ENCODE measurements at regions not wholly inside any gene's neighbourhood (a gene's known extent, or its start where the extent isn't known, plus 50 kb on each side); places are given as distances from the start of the nearest gene placed in this dataset.

- TF ChIP-seq GMEB1 (CRISPR knock-in tag; IDR thresholded peaks at IDR 0.05; ENCODE audit: borderline replicate concordance): no peak
Observed at GRCh38 chr15:91380114-91380513, 280.1 kb downstream of the SV2B start (continued).

- no TSS peak for BruUV-seq (replicated peaks)
- no peaks in the 10 kb centered on the region for H3K9me3 ChIP-seq (ENCODE audit: low read length)
- no peaks in the 10 kb centered on the region for H3K27me3 ChIP-seq (ENCODE audit: control insufficient read depth in 1 of 2, insufficient read depth in 2 of 2, low read length in 2 of 2)
- CTCF ChIA-PET (ENCODE audit: low intra/inter-chr PET ratio, low total read pairs): no interaction called here
- FAIRE-seq (no peak), DNase-seq (ENCODE audit: low spot score) (no peak), ATAC-seq (no peak)
- H3K4me2 ChIP-seq (ENCODE audit: low read depth, low read length): no peak overlapping the region
- no peak overlapping the region for H3K27ac ChIP-seq (ENCODE audit: extremely low read length, insufficient read depth, low read length)
- in situ Hi-C loops (cut with HindIII; ENCODE audit: extremely low pct_ligation_motif_present, low pct_unique_long_range_greater_than_20kb) (no loop called here), intact Hi-C loops (cut with micrococcal nuclease; ENCODE audit: unreplicated experiment) (no loop called here)
- POLR2A ChIA-PET: no interaction called here
- H3K79me2 ChIP-seq (ENCODE audit: insufficient read depth, low read length): no peaks in the 10 kb centered on the region
- no peak overlapping the region for H3K4me3 ChIP-seq (replicated peaks in 1 of 3; ENCODE audit: insufficient read depth in 1 of 3, low read depth in 2 of 3, low read length in 3 of 3)
- H2AFZ ChIP-seq (ENCODE audit: low read length): no peak overlapping the region
- no peaks in the 10 kb centered on the region for H4K20me1 ChIP-seq (ENCODE audit: insufficient read depth, low read length)
- 0% methylated on average over 2 of the region's 2 CpGs for WGBS (ENCODE audit: low lambda C conversion rate)
- no peaks in the 10 kb centered on the region for H3K4me1 ChIP-seq (ENCODE audit: insufficient read depth, low read length)
- H3K36me3 ChIP-seq (replicated peaks in 1 of 2; ENCODE audit: control insufficient read depth in 1 of 2, insufficient read depth in 2 of 2, low read length in 2 of 2): no peaks in the 10 kb centered on the region
- no peak for TF ChIP-seq ZNF790 (CRISPR knock-in tag; IDR thresholded peaks at IDR 0.05; ENCODE audit: borderline replicate concordance)
- no peak for TF ChIP-seq ZNF432 (CRISPR knock-in tag; IDR thresholded peaks at IDR 0.05; ENCODE audit: borderline replicate concordance)
- no peak for TF ChIP-seq ZNF605 (CRISPR knock-in tag; IDR thresholded peaks at IDR 0.05)
- TF ChIP-seq ZBTB14 (CRISPR knock-in tag; IDR thresholded peaks at IDR 0.05): no peak
- no peak for TF ChIP-seq TAF15 (IDR thresholded peaks at IDR 0.05; ENCODE audit: low read depth, low read length, poor library complexity, severe bottlenecking)
- no peak for TF ChIP-seq ZNF501 (CRISPR knock-in tag; IDR thresholded peaks at IDR 0.05)
- no peak for TF ChIP-seq HNRNPK (IDR thresholded peaks at IDR 0.05; ENCODE audit: low read depth, low read length, poor library complexity, severe bottlenecking)
- TF ChIP-seq KAT8 (CRISPR knock-in tag; IDR thresholded peaks at IDR 0.05): no peak
- no peak for TF ChIP-seq ARNT (IDR thresholded peaks at IDR 0.05)
- TF ChIP-seq PRMT3 (CRISPR knock-in tag; IDR thresholded peaks at IDR 0.05; ENCODE audit: borderline replicate concordance, low read depth): no peak
- H3K9ac ChIP-seq (ENCODE audit: insufficient read depth, low read depth, low read length): no peak overlapping the region
Observed at GRCh38 chr15:91383532-91383931, 283.5 kb downstream of the SV2B start.

All from HepG2 (cell line).